ENCODE measurements at regions not wholly inside any gene's neighbourhood (a gene's known extent, or its start where the extent isn't known, plus 50 kb on each side); places are given as distances from the start of the nearest gene placed in this dataset.

- CTCF ChIA-PET: no interaction called here
- no peaks in the 10 kb centered on the region for H3K9me3 ChIP-seq (ENCODE audit: insufficient read depth, low read depth)
- POLR2A ChIA-PET (ENCODE audit: unreplicated experiment): no interaction called here
- H3K4me1 ChIP-seq (replicated peaks; ENCODE audit: insufficient read depth): no peaks in the 10 kb centered on the region
- intact Hi-C loops (cut with micrococcal nuclease; ENCODE audit: unreplicated experiment): no loop called here
- H3F3A ChIP-seq (ENCODE audit: insufficient read depth, low read depth): no peaks in the 10 kb centered on the region
- no peak overlapping the region for H3K4me2 ChIP-seq
- H4K20me1 ChIP-seq (ENCODE audit: insufficient read depth): no peaks in the 10 kb centered on the region
- peaks cover 10% of the 10 kb centered on the region; the same call in 1 of the 2 replicates for H3K27me3 ChIP-seq (ENCODE audit: insufficient read depth, low read depth)
- H3K36me3 ChIP-seq (ENCODE audit: low read depth): no peaks in the 10 kb centered on the region
- no peak overlapping the region for H3K27ac ChIP-seq
- no peak overlapping the region for H3K4me3 ChIP-seq
- no peak overlapping the region for H2AFZ ChIP-seq
- H3K9me2 ChIP-seq (ENCODE audit: insufficient read depth): no peaks in the 10 kb centered on the region
- H3K79me2 ChIP-seq (ENCODE audit: low read depth): no peaks in the 10 kb centered on the region
- DNase-seq: no peak
- TF ChIP-seq EZH2 (IDR thresholded peaks at IDR 0.05; ENCODE audit: low read depth): no peak
- TF ChIP-seq CTCF (conservative IDR thresholded peaks at IDR 0.05): no peak
- BruUV-seq (replicated peaks): no TSS peak
These were observed 65.8 kb upstream of the MS4A8 start for GRCh38 chr11:60633645-60634044.

- no peak for DNase-seq
- H3K36me3 ChIP-seq (ENCODE audit: low read depth): no peaks in the 10 kb centered on the region
- no peaks in the 10 kb centered on the region for H3K79me2 ChIP-seq (ENCODE audit: low read depth)
- ChIA-PET POLR2A (ENCODE audit: unreplicated experiment) (no interaction called here), CTCF (no interaction called here)
- no TSS peak for BruUV-seq (replicated peaks)
- H3K27ac ChIP-seq: no peak overlapping the region
- no peak overlapping the region for H3K4me2 ChIP-seq
- H3K9me3 ChIP-seq (ENCODE audit: insufficient read depth, low read depth): no peaks in the 10 kb centered on the region
- H4K20me1 ChIP-seq (ENCODE audit: insufficient read depth): no peaks in the 10 kb centered on the region
- H3K4me1 ChIP-seq (replicated peaks; ENCODE audit: insufficient read depth): no peaks in the 10 kb centered on the region
- TF ChIP-seq CTCF (conservative IDR thresholded peaks at IDR 0.05) (peak; percentile 60), EZH2 (IDR thresholded peaks at IDR 0.05; ENCODE audit: low read depth) (no peak)
- no peaks in the 10 kb centered on the region for H3F3A ChIP-seq (ENCODE audit: insufficient read depth, low read depth)
- H3K9me2 ChIP-seq (ENCODE audit: insufficient read depth): no peaks in the 10 kb centered on the region
- H3K4me3 ChIP-seq: no peak overlapping the region
- intact Hi-C loops (cut with micrococcal nuclease; ENCODE audit: unreplicated experiment): no loop called here
- H3K27me3 ChIP-seq (ENCODE audit: insufficient read depth, low read depth): peaks cover 10% of the 10 kb centered on the region; the same call in 1 of the 2 replicates
- no peak overlapping the region for H2AFZ ChIP-seq
These were observed 65.3 kb upstream of the MS4A8 start for GRCh38 chr11:60634126-60634525.

- H3K79me2 ChIP-seq (ENCODE audit: low read depth): no peaks in the 10 kb centered on the region
- H3K27ac ChIP-seq: no peak overlapping the region
- no peaks in the 10 kb centered on the region for H3K36me3 ChIP-seq (ENCODE audit: low read depth)
- H3K27me3 ChIP-seq (ENCODE audit: insufficient read depth, low read depth): peaks cover 10% of the 10 kb centered on the region; the same call in 1 of the 2 replicates
- CTCF ChIA-PET: no interaction called here
- no peaks in the 10 kb centered on the region for H4K20me1 ChIP-seq (ENCODE audit: insufficient read depth)
- H3K4me3 ChIP-seq: no peak overlapping the region
- H3F3A ChIP-seq (ENCODE audit: insufficient read depth, low read depth): no peaks in the 10 kb centered on the region
- POLR2A ChIA-PET (ENCODE audit: unreplicated experiment): no interaction called here
- no peak overlapping the region for H2AFZ ChIP-seq
- no peak for DNase-seq
- no peak overlapping the region for H3K4me2 ChIP-seq
- TF ChIP-seq EZH2 (IDR thresholded peaks at IDR 0.05; ENCODE audit: low read depth) (no peak), CTCF (conservative IDR thresholded peaks at IDR 0.05) (no peak)
- intact Hi-C loops (cut with micrococcal nuclease; ENCODE audit: unreplicated experiment): no loop called here
- no peaks in the 10 kb centered on the region for H3K4me1 ChIP-seq (replicated peaks; ENCODE audit: insufficient read depth)
- no peaks in the 10 kb centered on the region for H3K9me2 ChIP-seq (ENCODE audit: insufficient read depth)
- H3K9me3 ChIP-seq (ENCODE audit: insufficient read depth, low read depth): no peaks in the 10 kb centered on the region
- BruUV-seq (replicated peaks): no TSS peak
These were observed 57.5 kb upstream of the MS4A8 start for GRCh38 chr11:60641940-60642339.
